ENCODE measurements at regions not wholly inside any gene's neighbourhood (a gene's known extent, or its start where the extent isn't known, plus 50 kb on each side); places are given as distances from the start of the nearest gene placed in this dataset.

DNA sequence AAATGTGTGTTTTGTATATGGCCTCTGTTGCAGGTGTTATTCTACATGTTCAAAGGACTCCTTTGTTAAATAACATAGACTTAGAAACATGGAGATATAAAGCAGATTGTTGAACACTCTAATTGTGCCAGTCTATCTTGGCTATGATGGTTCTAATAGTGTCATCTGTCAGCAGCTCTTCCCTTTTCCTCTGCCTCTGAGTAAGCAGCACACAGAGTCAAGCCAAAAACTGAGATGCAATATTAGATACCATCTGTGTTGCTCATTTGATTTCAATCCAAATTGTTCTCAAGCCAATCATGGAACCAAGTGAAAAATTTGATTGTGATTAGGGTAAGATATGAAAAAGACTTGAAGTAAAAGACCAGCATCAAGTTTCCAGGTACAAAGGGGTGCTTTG lies 871.1 kb upstream of the MGAT4C start:
- Histone ChIP-seq H2AFZ (ENCODE audit: low read depth) (no peak overlapping the region), H3K27ac (no peak overlapping the region), H3K4me2 (no peak overlapping the region), H3K4me1 (ENCODE audit: low read depth, poor library complexity, severe bottlenecking) (no peaks in the 10 kb centered on the region), H3K4me3 (IDR thresholded peaks at IDR 0.05; ENCODE audit: insufficient read depth, low read depth, low read length) (no peak overlapping the region), H4K20me1 (ENCODE audit: insufficient read depth) (no peaks in the 10 kb centered on the region), H3K36me3 (ENCODE audit: insufficient read depth) (no peaks in the 10 kb centered on the region), H3K27me3 (ENCODE audit: insufficient read depth, low read depth) (no peaks in the 10 kb centered on the region), H3K9ac (no peak overlapping the region), H3K79me2 (ENCODE audit: insufficient read depth, low read depth) (no peaks in the 10 kb centered on the region)
- TF ChIP-seq, protein P1, sequence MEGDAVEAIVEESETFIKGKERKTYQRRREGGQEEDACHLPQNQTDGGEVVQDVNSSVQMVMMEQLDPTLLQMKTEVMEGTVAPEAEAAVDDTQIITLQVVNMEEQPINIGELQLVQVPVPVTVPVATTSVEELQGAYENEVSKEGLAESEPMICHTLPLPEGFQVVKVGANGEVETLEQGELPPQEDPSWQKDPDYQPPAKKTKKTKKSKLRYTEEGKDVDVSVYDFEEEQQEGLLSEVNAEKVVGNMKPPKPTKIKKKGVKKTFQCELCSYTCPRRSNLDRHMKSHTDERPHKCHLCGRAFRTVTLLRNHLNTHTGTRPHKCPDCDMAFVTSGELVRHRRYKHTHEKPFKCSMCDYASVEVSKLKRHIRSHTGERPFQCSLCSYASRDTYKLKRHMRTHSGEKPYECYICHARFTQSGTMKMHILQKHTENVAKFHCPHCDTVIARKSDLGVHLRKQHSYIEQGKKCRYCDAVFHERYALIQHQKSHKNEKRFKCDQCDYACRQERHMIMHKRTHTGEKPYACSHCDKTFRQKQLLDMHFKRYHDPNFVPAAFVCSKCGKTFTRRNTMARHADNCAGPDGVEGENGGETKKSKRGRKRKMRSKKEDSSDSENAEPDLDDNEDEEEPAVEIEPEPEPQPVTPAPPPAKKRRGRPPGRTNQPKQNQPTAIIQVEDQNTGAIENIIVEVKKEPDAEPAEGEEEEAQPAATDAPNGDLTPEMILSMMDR (conservative IDR thresholded peaks at IDR 0.05; ENCODE audit: low read depth, low read length): no peak

DNA sequence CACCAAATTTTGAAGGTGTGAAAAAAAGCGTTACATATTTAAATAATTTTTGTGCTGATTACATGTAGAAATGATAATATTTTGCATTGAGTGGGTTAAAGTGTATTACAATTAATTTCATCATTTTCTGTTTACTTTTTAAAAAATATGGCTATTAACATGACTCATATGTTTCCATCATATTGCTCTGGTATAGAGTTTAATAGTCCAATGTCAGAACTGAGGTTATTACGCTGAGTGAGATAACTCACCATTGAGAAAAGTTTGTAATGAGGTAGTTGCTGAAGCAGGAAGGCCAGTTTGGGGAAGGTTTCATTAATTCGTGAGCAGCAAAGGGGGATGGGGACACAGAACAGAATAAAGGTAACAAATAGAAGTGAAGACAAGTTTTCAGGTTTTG lies 865.7 kb upstream of the MGAT4C start:
- no peak overlapping the region for H3K4me3 ChIP-seq (IDR thresholded peaks at IDR 0.05; ENCODE audit: insufficient read depth, low read depth, low read length)

DNA sequence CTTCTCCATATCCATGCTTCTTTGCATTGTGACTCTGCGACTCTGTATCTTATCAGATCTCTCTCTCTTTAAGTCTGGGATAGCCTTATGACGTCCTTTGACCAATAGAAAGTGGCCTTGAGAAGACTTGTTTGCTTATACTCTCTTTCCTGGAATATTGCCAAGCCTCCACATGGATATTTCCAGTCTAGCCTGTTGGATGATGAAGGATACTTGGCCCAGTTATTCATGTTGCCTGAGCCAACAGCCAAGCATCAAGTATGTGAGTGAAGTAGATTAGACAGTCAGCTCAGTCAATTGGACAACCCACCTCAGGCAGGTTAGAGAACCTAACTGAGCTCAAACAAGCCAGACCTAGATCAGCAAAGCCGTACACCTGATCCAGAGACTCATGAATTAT lies 864.2 kb upstream of the MGAT4C start:
- Histone ChIP-seq H3K79me2 (ENCODE audit: insufficient read depth, low read depth) (no peaks in the 10 kb centered on the region), H2AFZ (ENCODE audit: low read depth) (no peak overlapping the region), H3K9ac (no peak overlapping the region), H3K4me1 (ENCODE audit: low read depth, poor library complexity, severe bottlenecking) (no peaks in the 10 kb centered on the region), H4K20me1 (ENCODE audit: insufficient read depth) (no peaks in the 10 kb centered on the region), H3K36me3 (ENCODE audit: insufficient read depth) (no peaks in the 10 kb centered on the region), H3K4me2 (no peak overlapping the region), H3K27me3 (ENCODE audit: insufficient read depth, low read depth) (no peaks in the 10 kb centered on the region), H3K4me3 (IDR thresholded peaks at IDR 0.05; ENCODE audit: insufficient read depth, low read depth, low read length) (no peak overlapping the region), H3K27ac (no peak overlapping the region)
- TF ChIP-seq, protein P1 (conservative IDR thresholded peaks at IDR 0.05; ENCODE audit: low read depth, low read length): no peak

More for the DNA sequence above, 865.7 kb upstream of the MGAT4C start:
- H3K79me2 ChIP-seq (ENCODE audit: insufficient read depth, low read depth): no peaks in the 10 kb centered on the region
- H3K4me2 ChIP-seq: no peak overlapping the region
- H3K4me1 ChIP-seq (ENCODE audit: low read depth, poor library complexity, severe bottlenecking): no peaks in the 10 kb centered on the region
- H4K20me1 ChIP-seq (ENCODE audit: insufficient read depth): no peaks in the 10 kb centered on the region
- H3K27me3 ChIP-seq (ENCODE audit: insufficient read depth, low read depth): no peaks in the 10 kb centered on the region
- H3K27ac ChIP-seq: no peak overlapping the region
- H3K36me3 ChIP-seq (ENCODE audit: insufficient read depth): no peaks in the 10 kb centered on the region
- TF ChIP-seq, protein P1 (conservative IDR thresholded peaks at IDR 0.05; ENCODE audit: low read depth, low read length): no peak
- no peak overlapping the region for H2AFZ ChIP-seq (ENCODE audit: low read depth)
- H3K9ac ChIP-seq: no peak overlapping the region

DNA sequence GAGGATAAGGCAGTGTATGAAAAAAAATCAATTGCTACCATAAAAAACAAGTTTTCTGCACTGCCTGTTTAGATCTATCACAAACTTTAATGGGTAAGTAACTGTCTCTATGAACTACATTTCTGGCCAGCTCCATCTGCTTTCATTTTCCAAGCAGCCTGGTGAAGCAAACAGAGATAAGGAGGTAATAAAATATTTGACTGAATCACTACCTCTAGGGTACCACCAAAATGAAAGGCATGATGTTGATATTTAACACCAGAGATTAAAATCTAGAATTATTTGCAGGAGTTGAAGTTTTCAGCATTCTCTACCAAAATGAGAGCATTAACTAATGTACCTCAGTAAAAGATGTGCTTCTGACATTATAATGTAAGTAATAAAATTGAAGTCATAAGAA lies 863.5 kb upstream of the MGAT4C start:
- no peaks in the 10 kb centered on the region for H3K27me3 ChIP-seq (ENCODE audit: insufficient read depth, low read depth)

More for the DNA sequence above, 863.5 kb upstream of the MGAT4C start:
- Histone ChIP-seq H3K4me1 (ENCODE audit: low read depth, poor library complexity, severe bottlenecking) (no peaks in the 10 kb centered on the region), H3K9ac (no peak overlapping the region), H3K79me2 (ENCODE audit: insufficient read depth, low read depth) (no peaks in the 10 kb centered on the region), H3K4me2 (no peak overlapping the region), H4K20me1 (ENCODE audit: insufficient read depth) (no peaks in the 10 kb centered on the region), H3K4me3 (IDR thresholded peaks at IDR 0.05; ENCODE audit: insufficient read depth, low read depth, low read length) (no peak overlapping the region), H3K27ac (no peak overlapping the region), H2AFZ (ENCODE audit: low read depth) (no peak overlapping the region), H3K36me3 (ENCODE audit: insufficient read depth) (no peaks in the 10 kb centered on the region)
- TF ChIP-seq, protein P1 (conservative IDR thresholded peaks at IDR 0.05; ENCODE audit: low read depth, low read length): no peak

Measured in KMS-11 (cell line).